ENCODE measurements at regions not wholly inside any gene's neighbourhood (a gene's known extent, or its start where the extent isn't known, plus 50 kb on each side); places are given as distances from the start of the nearest gene placed in this dataset.

GRCh38 chr1:163799190-163799805 lies 477.5 kb downstream of the NUF2 start:
- H3K9me3 ChIP-seq (replicated peaks; ENCODE audit: control insufficient read depth, insufficient read depth, low read length) = no peaks in the 10 kb centered on the region
- TF ChIP-seq BCL3 (IDR thresholded peaks at IDR 0.05; ENCODE audit: borderline replicate concordance, insufficient read depth, low read depth, low read length, poor library complexity, severe bottlenecking) (no peak), CBX5 (IDR thresholded peaks at IDR 0.05; ENCODE audit: low read depth) (no peak), NFIC (IDR thresholded peaks at IDR 0.05; ENCODE audit: low read depth, low read length) (no peak), CEBPB (IDR thresholded peaks at IDR 0.05; ENCODE audit: borderline replicate concordance in 1 of 2, low read depth in 2 of 2, low read length in 2 of 2) (no peak), PAX8 (IDR thresholded peaks at IDR 0.05) (no peak), IRF5 (IDR thresholded peaks at IDR 0.05; ENCODE audit: borderline replicate concordance) (no peak)
- TF ChIP-seq, protein P1, sequence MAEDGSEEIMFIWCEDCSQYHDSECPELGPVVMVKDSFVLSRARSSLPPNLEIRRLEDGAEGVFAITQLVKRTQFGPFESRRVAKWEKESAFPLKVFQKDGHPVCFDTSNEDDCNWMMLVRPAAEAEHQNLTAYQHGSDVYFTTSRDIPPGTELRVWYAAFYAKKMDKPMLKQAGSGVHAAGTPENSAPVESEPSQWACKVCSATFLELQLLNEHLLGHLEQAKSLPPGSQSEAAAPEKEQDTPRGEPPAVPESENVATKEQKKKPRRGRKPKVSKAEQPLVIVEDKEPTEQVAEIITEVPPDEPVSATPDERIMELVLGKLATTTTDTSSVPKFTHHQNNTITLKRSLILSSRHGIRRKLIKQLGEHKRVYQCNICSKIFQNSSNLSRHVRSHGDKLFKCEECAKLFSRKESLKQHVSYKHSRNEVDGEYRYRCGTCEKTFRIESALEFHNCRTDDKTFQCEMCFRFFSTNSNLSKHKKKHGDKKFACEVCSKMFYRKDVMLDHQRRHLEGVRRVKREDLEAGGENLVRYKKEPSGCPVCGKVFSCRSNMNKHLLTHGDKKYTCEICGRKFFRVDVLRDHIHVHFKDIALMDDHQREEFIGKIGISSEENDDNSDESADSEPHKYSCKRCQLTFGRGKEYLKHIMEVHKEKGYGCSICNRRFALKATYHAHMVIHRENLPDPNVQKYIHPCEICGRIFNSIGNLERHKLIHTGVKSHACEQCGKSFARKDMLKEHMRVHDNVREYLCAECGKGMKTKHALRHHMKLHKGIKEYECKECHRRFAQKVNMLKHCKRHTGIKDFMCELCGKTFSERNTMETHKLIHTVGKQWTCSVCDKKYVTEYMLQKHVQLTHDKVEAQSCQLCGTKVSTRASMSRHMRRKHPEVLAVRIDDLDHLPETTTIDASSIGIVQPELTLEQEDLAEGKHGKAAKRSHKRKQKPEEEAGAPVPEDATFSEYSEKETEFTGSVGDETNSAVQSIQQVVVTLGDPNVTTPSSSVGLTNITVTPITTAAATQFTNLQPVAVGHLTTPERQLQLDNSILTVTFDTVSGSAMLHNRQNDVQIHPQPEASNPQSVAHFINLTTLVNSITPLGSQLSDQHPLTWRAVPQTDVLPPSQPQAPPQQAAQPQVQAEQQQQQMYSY (CRISPR knock-in tag; IDR thresholded peaks at IDR 0.05) = no peak
- ChIA-PET CTCF (no interaction called here), RAD21 (ENCODE audit: unreplicated experiment) (no interaction called here), SMC1A (ENCODE audit: uncharacterized antibody, unreplicated experiment) (no interaction called here), POLR2A (no interaction called here)
- no peak overlapping the region for H2AFZ ChIP-seq (ENCODE audit: control insufficient read depth, low read depth, low read length)
- H3K4me3 ChIP-seq = no peak overlapping the region
- H3K27ac ChIP-seq (ENCODE audit: control insufficient read depth, insufficient read depth) = no peak overlapping the region
- in situ Hi-C loops (cut with MboI) = no loop called here
- H4K20me1 ChIP-seq (ENCODE audit: control insufficient read depth, insufficient read depth) = no peaks in the 10 kb centered on the region
- H3K4me1 ChIP-seq (ENCODE audit: control insufficient read depth, insufficient read depth, low read length) = no peaks in the 10 kb centered on the region
- no peaks in the 10 kb centered on the region for H3K27me3 ChIP-seq (replicated peaks in 1 of 2; ENCODE audit: control insufficient read depth in 2 of 2, insufficient read depth in 2 of 2, low read length in 1 of 2)
- ATAC-seq (no peak), FAIRE-seq (no peak), DNase-seq (ENCODE audit: low read depth, low spot score) (no peak)
- H3K4me2 ChIP-seq (ENCODE audit: control insufficient read depth, insufficient read depth) = no peak overlapping the region
- H3K36me3 ChIP-seq (ENCODE audit: control insufficient read depth in 2 of 2, insufficient read depth in 2 of 2, low read length in 1 of 2) = no peaks in the 10 kb centered on the region
- H3K9ac ChIP-seq (ENCODE audit: control insufficient read depth, insufficient read depth, low read length) = no peak overlapping the region
- WGBS (ENCODE audit: insufficient coverage, insufficient replicate concordance, low lambda C conversion rate, missing lambda C conversion rate) = 45% methylated on average over 6 of the region's 6 CpGs
- no TSS peak for BruUV-seq (replicated peaks)
- intact Hi-C loops (cut with micrococcal nuclease; ENCODE audit: unreplicated experiment) = no loop called here
- no peaks in the 10 kb centered on the region for H3K79me2 ChIP-seq (ENCODE audit: control insufficient read depth, insufficient read depth, low read length)
